ENCODE measurements at regions not wholly inside any gene's neighbourhood (a gene's known extent, or its start where the extent isn't known, plus 50 kb on each side); places are given as distances from the start of the nearest gene placed in this dataset.

DNA sequence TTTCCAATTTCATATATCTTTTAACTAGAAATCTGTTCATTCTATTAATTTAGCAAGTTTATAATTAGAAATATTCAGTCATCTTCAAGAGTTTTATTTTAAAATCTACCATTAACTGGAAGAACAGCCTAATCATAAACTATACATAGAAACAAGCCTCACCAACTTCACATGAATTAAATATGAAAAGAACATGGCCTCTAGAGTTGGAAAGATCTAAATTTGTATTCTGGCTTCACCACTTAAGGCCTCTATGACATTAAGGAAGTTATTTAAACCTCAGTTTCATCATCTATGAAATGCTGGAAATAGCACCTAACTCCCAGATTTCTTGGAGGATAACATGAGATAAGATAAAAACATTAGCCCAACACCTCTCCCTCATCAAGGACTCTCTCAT, 51.4 kb upstream of the SCN7A start:
- TF ChIP-seq, protein P1, sequence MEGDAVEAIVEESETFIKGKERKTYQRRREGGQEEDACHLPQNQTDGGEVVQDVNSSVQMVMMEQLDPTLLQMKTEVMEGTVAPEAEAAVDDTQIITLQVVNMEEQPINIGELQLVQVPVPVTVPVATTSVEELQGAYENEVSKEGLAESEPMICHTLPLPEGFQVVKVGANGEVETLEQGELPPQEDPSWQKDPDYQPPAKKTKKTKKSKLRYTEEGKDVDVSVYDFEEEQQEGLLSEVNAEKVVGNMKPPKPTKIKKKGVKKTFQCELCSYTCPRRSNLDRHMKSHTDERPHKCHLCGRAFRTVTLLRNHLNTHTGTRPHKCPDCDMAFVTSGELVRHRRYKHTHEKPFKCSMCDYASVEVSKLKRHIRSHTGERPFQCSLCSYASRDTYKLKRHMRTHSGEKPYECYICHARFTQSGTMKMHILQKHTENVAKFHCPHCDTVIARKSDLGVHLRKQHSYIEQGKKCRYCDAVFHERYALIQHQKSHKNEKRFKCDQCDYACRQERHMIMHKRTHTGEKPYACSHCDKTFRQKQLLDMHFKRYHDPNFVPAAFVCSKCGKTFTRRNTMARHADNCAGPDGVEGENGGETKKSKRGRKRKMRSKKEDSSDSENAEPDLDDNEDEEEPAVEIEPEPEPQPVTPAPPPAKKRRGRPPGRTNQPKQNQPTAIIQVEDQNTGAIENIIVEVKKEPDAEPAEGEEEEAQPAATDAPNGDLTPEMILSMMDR (IDR thresholded peaks at IDR 0.05): no peak
- no peak for TF ChIP-seq POLR2A (IDR thresholded peaks at IDR 0.05)
